ENCODE measurements at regions not wholly inside any gene's neighbourhood (a gene's known extent, or its start where the extent isn't known, plus 50 kb on each side); places are given as distances from the start of the nearest gene placed in this dataset.

DNA sequence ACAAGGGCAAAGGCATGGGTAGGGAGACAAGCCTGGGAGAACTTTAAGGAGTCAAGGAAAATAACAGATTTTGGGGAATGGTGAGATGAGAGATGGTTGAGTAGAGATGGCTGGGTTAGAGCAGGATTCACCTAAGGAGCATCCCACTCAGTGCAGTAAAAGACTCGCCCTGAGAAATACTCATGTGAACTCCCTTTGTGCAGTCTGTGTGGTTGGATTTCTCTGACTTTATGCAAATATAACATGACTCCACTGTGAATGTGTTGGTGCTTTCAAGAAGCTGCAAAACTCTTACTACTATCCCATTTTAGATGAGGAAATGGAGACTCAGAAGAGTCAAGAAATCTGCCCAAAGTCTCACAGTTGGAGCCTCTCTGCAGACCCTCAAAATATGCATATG lies 129.8 kb upstream of the LIMCH1 start:
- BruUV-seq (replicated peaks) = no TSS peak
- ChIA-PET POLR2A (no interaction called here), CTCF (no interaction called here)
- FAIRE-seq (no peak), DNase-seq (ENCODE audit: low read depth, low spot score) (no peak)
- no peak overlapping the region for H3K4me3 ChIP-seq (replicated peaks in 1 of 3; ENCODE audit: insufficient read depth in 1 of 3, low read depth in 1 of 3, low read length in 3 of 3)
- H3K27ac ChIP-seq (ENCODE audit: insufficient read depth, low read depth, low read length) = no peak overlapping the region
- no peak overlapping the region for H2AFZ ChIP-seq (ENCODE audit: low read depth, low read length)
- H3K36me3 ChIP-seq (ENCODE audit: control insufficient read depth in 2 of 2, extremely low read depth in 1 of 2, insufficient read depth in 2 of 2, low read length in 2 of 2) = no peaks in the 10 kb centered on the region
- H3K9me3 ChIP-seq (replicated peaks; ENCODE audit: control insufficient read depth, insufficient read depth, low read length) = no peaks in the 10 kb centered on the region
- H4K20me1 ChIP-seq (replicated peaks; ENCODE audit: control insufficient read depth, extremely low read depth, insufficient read depth, low read length) = no peaks in the 10 kb centered on the region
- no peak overlapping the region for H3K4me2 ChIP-seq (ENCODE audit: insufficient read depth, low read length)
- no peaks in the 10 kb centered on the region for H3K79me2 ChIP-seq (ENCODE audit: control insufficient read depth, insufficient read depth, low read length)
- H3K4me1 ChIP-seq (ENCODE audit: control insufficient read depth, extremely low read depth, insufficient read depth, low read length) = no peaks in the 10 kb centered on the region
- no peaks in the 10 kb centered on the region for H3K9me1 ChIP-seq (replicated peaks; ENCODE audit: control insufficient read depth, extremely low read depth, insufficient read depth, low read length)
- no peak overlapping the region for H3K9ac ChIP-seq (replicated peaks; ENCODE audit: extremely low read depth, insufficient read depth, low read length)
- TF ChIP-seq EZH2 (IDR thresholded peaks at IDR 0.05; ENCODE audit: borderline replicate concordance, low read depth, low read length, severe bottlenecking) (no peak), POLR2AphosphoS5 (IDR thresholded peaks at IDR 0.05; ENCODE audit: insufficient read depth, low read depth, low read length) (no peak), GATA2 (IDR thresholded peaks at IDR 0.05; ENCODE audit: insufficient read depth, insufficient read length, low read depth, low read length) (no peak), POLR2A (IDR thresholded peaks at IDR 0.05; ENCODE audit: low read depth, low read length) (no peak), JUN (IDR thresholded peaks at IDR 0.05; ENCODE audit: borderline replicate concordance, insufficient read depth, insufficient read length, low read depth) (no peak), FOS (IDR thresholded peaks at IDR 0.05; ENCODE audit: borderline replicate concordance, insufficient read depth, low read length) (no peak), MYC (IDR thresholded peaks at IDR 0.05; ENCODE audit: low read depth, low read length) (no peak)
- TF ChIP-seq, protein P1, sequence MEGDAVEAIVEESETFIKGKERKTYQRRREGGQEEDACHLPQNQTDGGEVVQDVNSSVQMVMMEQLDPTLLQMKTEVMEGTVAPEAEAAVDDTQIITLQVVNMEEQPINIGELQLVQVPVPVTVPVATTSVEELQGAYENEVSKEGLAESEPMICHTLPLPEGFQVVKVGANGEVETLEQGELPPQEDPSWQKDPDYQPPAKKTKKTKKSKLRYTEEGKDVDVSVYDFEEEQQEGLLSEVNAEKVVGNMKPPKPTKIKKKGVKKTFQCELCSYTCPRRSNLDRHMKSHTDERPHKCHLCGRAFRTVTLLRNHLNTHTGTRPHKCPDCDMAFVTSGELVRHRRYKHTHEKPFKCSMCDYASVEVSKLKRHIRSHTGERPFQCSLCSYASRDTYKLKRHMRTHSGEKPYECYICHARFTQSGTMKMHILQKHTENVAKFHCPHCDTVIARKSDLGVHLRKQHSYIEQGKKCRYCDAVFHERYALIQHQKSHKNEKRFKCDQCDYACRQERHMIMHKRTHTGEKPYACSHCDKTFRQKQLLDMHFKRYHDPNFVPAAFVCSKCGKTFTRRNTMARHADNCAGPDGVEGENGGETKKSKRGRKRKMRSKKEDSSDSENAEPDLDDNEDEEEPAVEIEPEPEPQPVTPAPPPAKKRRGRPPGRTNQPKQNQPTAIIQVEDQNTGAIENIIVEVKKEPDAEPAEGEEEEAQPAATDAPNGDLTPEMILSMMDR (IDR thresholded peaks at IDR 0.05; ENCODE audit: extremely low read depth in 1 of 2, insufficient read depth in 1 of 2, low read depth in 1 of 2, low read length in 2 of 2) = no peak
- TF ChIP-seq, protein P2, sequence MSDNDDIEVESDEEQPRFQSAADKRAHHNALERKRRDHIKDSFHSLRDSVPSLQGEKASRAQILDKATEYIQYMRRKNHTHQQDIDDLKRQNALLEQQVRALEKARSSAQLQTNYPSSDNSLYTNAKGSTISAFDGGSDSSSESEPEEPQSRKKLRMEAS (IDR thresholded peaks at IDR 0.05; ENCODE audit: insufficient read depth, insufficient read length) = no peak
- dilution Hi-C loops (cut with MboI; ENCODE audit: extremely low pct_ligation_motif_present, low sequenced_read_pairs) (no loop called here), intact Hi-C loops (cut with micrococcal nuclease) (no loop called here)
- peaks cover 0 to 10% of the 10 kb centered on the region in 2 experiments for H3K27me3 ChIP-seq (ENCODE audit: control insufficient read depth in 2 of 2, insufficient read depth in 2 of 2, low read length in 2 of 2)

Measured in endothelial cell of umbilical vein (primary cell).